Thyroid gland (tissue), 4 donors: ENCODE measurements at regions not wholly inside any gene's neighbourhood (a gene's known extent, or its start where the extent isn't known, plus 50 kb on each side); places are given as distances from the start of the nearest gene placed in this dataset.

ENCODE experiments used
- DNase-seq, 2 donors: peaks; one replicate each; pipeline ENCODE4 v3.0.0-alpha.2; 2019
- H3K27ac ChIP-seq, 3 donors: fragments of 200-600 bp; sonication (generic); 1 replicate in 2 of 3; 2 replicates in 1 of 3; pipeline ENCODE4 v1.5.1; 2016 to 2019; ENCODE audit warnings: mild to moderate bottlenecking in 1 of 3, moderate library complexity in 1 of 3
- H3K27me3 ChIP-seq: fragments of 200-600 bp; sonication (generic); one replicate; pipeline ENCODE4 v1.5.1; 2019
- H3K36me3 ChIP-seq, 2 donors: fragments of 200-600 bp; sonication (generic); one replicate each; pipeline ENCODE4 v1.5.1; 2016 to 2019
- H3K4me1 ChIP-seq, 2 donors: fragments of 200-600 bp; sonication (generic); one replicate each; pipeline ENCODE4 v1.5.1; 2017 to 2019
- H3K4me3 ChIP-seq, 3 donors: fragments of 200-600 bp; sonication (generic); replicated peaks in 1 of 3; 1 replicate in 2 of 3; 2 replicates in 1 of 3; pipeline ENCODE4 v1.5.1; 2016; ENCODE audit warnings: mild to moderate bottlenecking in 1 of 3
- H3K9me3 ChIP-seq: fragments of 200-600 bp; sonication (generic); one replicate; pipeline ENCODE4 v1.5.1; 2017
- POLR2A ChIP-seq, 2 donors: fragments of 450-650 bp; IDR thresholded peaks; one replicate each; pipeline ENCODE4 v1.6.1; 2017; ENCODE audit warnings: antibody characterized with exemption in 2 of 2, mild to moderate bottlenecking in 2 of 2, moderate library complexity in 1 of 2
- WGBS, 2 donors: methylation state at CpG; one replicate each; pipeline ENCODE4 v1.1.5; 2017; 5-methylcytosine and 5-hydroxymethylcytosine counted together
- intact Hi-C: fragments of 100-400 bp; cut with DNase I; formaldehyde crosslinking; loops from one replicate; pipeline ENCODE4 v1.15.1; 2023
- TF ChIP-seq, protein P1 (sequence below), 6 experiments: fragments of 200-600 bp in 3 of 6; fragments of 450-650 bp in 3 of 6; sonication (generic) in 3 of 6; IDR thresholded peaks; one replicate each; pipeline ENCODE4 v1.5.1; 2016 to 2019; ENCODE audit warnings: antibody characterized with exemption in 6 of 6, mild to moderate bottlenecking in 2 of 6, inconsistent platforms in 1 of 6, moderate library complexity in 1 of 6

GRCh38 chr9:32873553-32873952 lies 90.2 kb downstream of the TMEM215 start:
- WGBS, 2 donors, result 18 to 22% methylated on average over 3 of the region's 3 CpGs
- no peaks in the 10 kb centered on the region for H3K36me3 ChIP-seq
- TF ChIP-seq POLR2A (IDR thresholded peaks at IDR 0.05), result no peak
- TF ChIP-seq, protein P1, sequence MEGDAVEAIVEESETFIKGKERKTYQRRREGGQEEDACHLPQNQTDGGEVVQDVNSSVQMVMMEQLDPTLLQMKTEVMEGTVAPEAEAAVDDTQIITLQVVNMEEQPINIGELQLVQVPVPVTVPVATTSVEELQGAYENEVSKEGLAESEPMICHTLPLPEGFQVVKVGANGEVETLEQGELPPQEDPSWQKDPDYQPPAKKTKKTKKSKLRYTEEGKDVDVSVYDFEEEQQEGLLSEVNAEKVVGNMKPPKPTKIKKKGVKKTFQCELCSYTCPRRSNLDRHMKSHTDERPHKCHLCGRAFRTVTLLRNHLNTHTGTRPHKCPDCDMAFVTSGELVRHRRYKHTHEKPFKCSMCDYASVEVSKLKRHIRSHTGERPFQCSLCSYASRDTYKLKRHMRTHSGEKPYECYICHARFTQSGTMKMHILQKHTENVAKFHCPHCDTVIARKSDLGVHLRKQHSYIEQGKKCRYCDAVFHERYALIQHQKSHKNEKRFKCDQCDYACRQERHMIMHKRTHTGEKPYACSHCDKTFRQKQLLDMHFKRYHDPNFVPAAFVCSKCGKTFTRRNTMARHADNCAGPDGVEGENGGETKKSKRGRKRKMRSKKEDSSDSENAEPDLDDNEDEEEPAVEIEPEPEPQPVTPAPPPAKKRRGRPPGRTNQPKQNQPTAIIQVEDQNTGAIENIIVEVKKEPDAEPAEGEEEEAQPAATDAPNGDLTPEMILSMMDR (IDR thresholded peaks at IDR 0.05), result no peak
- no peaks in the 10 kb centered on the region for H3K9me3 ChIP-seq
- DNase-seq, result no peak
- H3K27ac ChIP-seq, result no peak overlapping the region
- intact Hi-C loops, result no loop called here
- H3K27me3 ChIP-seq, result no peaks in the 10 kb centered on the region
- peaks cover 13 to 23% of the 10 kb centered on the region in 2 donors for H3K4me1 ChIP-seq
- H3K4me3 ChIP-seq, result no peak overlapping the region

DNA sequence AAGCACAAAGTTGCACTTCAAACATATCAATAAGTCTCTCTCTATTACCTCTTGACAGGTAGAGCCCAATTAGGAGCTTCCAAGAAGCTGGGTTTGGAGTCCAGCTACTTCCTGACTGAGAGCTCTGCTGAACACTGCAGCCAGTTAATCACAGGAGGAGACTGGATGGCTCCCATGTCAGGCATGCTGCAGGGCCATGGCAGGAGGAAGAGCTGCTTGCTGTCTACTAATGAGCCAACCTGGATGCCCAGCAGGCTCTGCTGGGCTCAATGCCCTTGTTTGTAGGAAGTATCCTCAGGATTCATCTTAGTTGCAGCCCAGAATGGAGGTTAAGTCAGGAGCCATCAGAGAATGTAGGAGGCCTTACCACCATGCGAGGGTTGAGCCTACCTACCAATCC lies 91.9 kb downstream of the TMEM215 start:
- Histone ChIP-seq H3K27ac (no peak overlapping the region), H3K36me3 (no peaks in the 10 kb centered on the region), H3K27me3 (no peaks in the 10 kb centered on the region), H3K4me3 (no peak overlapping the region), H3K9me3 (no peaks in the 10 kb centered on the region), H3K4me1 (peaks cover 13 to 23% of the 10 kb centered on the region in 2 donors)
- DNase-seq, result no peak
- TF ChIP-seq POLR2A (IDR thresholded peaks at IDR 0.05), result no peak
- TF ChIP-seq, protein P1 (IDR thresholded peaks at IDR 0.05), result no peak
- intact Hi-C loops, result no loop called here
- 100% methylated on average over 1 of the region's 1 CpG; no CpG with 5 or more reads in 1 of the 2 donors for WGBS, 2 donors

- no peaks in the 10 kb centered on the region for H3K9me3 ChIP-seq
- WGBS, 2 donors, result 21 to 30% methylated on average over 3 of the region's 3 CpGs
- H3K4me3 ChIP-seq, result no peak overlapping the region
- no peak overlapping the region for H3K27ac ChIP-seq
- H3K4me1 ChIP-seq, result peaks cover 13 to 23% of the 10 kb centered on the region in 2 donors
- H3K36me3 ChIP-seq, result no peaks in the 10 kb centered on the region
- intact Hi-C loops, result no loop called here
- no peaks in the 10 kb centered on the region for H3K27me3 ChIP-seq
- TF ChIP-seq POLR2A (IDR thresholded peaks at IDR 0.05), result no peak
- TF ChIP-seq, protein P1 (IDR thresholded peaks at IDR 0.05), result no peak
- peak; percentile 29 to 35 for DNase-seq
Measured at GRCh38 chr9:32875748-32876147, 92.4 kb downstream of the TMEM215 start.

GRCh38 chr9:32877103-32877502 lies 93.8 kb downstream of the TMEM215 start:
- no peak overlapping the region for H3K4me3 ChIP-seq
- H3K27me3 ChIP-seq, result no peaks in the 10 kb centered on the region
- intact Hi-C loops, result no loop called here
- no peak for DNase-seq
- 79 to 86% methylated on average over 3 of the region's 3 CpGs for WGBS, 2 donors
- peaks cover 13 to 23% of the 10 kb centered on the region in 2 donors for H3K4me1 ChIP-seq
- TF ChIP-seq POLR2A (IDR thresholded peaks at IDR 0.05), result no peak
- TF ChIP-seq, protein P1 (IDR thresholded peaks at IDR 0.05), result no peak
- H3K9me3 ChIP-seq, result no peaks in the 10 kb centered on the region
- no peak overlapping the region for H3K27ac ChIP-seq
- H3K36me3 ChIP-seq, result no peaks in the 10 kb centered on the region

- no peaks in the 10 kb centered on the region for H3K36me3 ChIP-seq
- DNase-seq, result no peak
- H3K27me3 ChIP-seq, result no peaks in the 10 kb centered on the region
- no peak overlapping the region for H3K4me3 ChIP-seq
- no peak overlapping the region for H3K27ac ChIP-seq
- H3K4me1 ChIP-seq, result peaks cover 8 to 20% of the 10 kb centered on the region in 2 donors
- 92 to 93% methylated on average over 5 to 6 of the region's 6 CpGs for WGBS, 2 donors
- H3K9me3 ChIP-seq, result no peaks in the 10 kb centered on the region
- TF ChIP-seq, protein P1 (IDR thresholded peaks at IDR 0.05), result no peak
- no peak for TF ChIP-seq POLR2A (IDR thresholded peaks at IDR 0.05)
- intact Hi-C loops, result no loop called here
Measured at GRCh38 chr9:32877639-32878217, 94.4 kb downstream of the TMEM215 start.
